Mucosa of descending colon (tissue), 3 donors: ENCODE measurements at regions not wholly inside any gene's neighbourhood (a gene's known extent, or its start where the extent isn't known, plus 50 kb on each side); places are given as distances from the start of the nearest gene placed in this dataset.
"Not testable (repeated sequence)": the region's sequence is repeated elsewhere in the genome, so short reads cannot be mapped to it uniquely, and the experiment has no call there.

ENCODE experiments used
- ATAC-seq: fragments of 200-7000 bp; cut with Tn5 transposase; one replicate; pipeline ENCODE4 v1.9.1; 2020; ENCODE audit warnings: mild to moderate bottlenecking, moderate library complexity
- DNase-seq, 3 donors: peaks; one replicate each; pipeline ENCODE4 v3.0.0-alpha.2; 2020
- H3K36me3 ChIP-seq: fragments of 200-600 bp; one replicate; pipeline ENCODE4 v1.8.0; 2021; ENCODE audit warnings: low read depth, mild to moderate bottlenecking
- H3K4me1 ChIP-seq: fragments of 200-600 bp; one replicate; pipeline ENCODE4 v1.8.0; 2021; ENCODE audit warnings: low read depth, mild to moderate bottlenecking
- H3K4me3 ChIP-seq: fragments of 200-600 bp; one replicate; pipeline ENCODE4 v1.8.0; 2021; ENCODE audit warnings: mild to moderate bottlenecking
- H3K9me3 ChIP-seq: fragments of 200-600 bp; one replicate; pipeline ENCODE4 v1.8.0; 2021; ENCODE audit warnings: mild to moderate bottlenecking
- CTCF ChIP-seq: fragments of 200-600 bp; IDR thresholded peaks from one replicate; pipeline ENCODE4 v1.8.0; 2022; ENCODE audit warnings: antibody characterized with exemption, mild to moderate bottlenecking
- intact Hi-C, 2 donors: fragments of 100-400 bp; cut with DNase I in 1 of 2; cut with micrococcal nuclease in 1 of 2; formaldehyde crosslinking; loops; one replicate each; pipeline versions ENCODE4 v1.11.0 to v1.11.1; 2022; cut with DNase I, micrococcal nuclease
- donor health status: DM: no; HTN: no; CAD: no; lungs with moderate emphysema.
- donor health status: DM: no; HTN: no; CAD: no.
- donor health status: DM: no; HTN: yes; CAD: no.

GRCh38 chr17:45666046-45666600 is 118.0 kb upstream of the CRHR1 start:
- DNase-seq, result no peak
- no peaks in the 10 kb centered on the region for H3K9me3 ChIP-seq
- intact Hi-C loops, result no loop called here
- ATAC-seq, result no peak
- H3K4me3 ChIP-seq, result no peak overlapping the region
- no peaks in the 10 kb centered on the region for H3K36me3 ChIP-seq
- H3K4me1 ChIP-seq, result no peaks in the 10 kb centered on the region
- no peak for TF ChIP-seq CTCF

GRCh38 chr17:45666641-45667040 is 117.5 kb upstream of the CRHR1 start:
- intact Hi-C loops, result no loop called here
- Histone ChIP-seq H3K9me3 (no peaks in the 10 kb centered on the region), H3K36me3 (no peaks in the 10 kb centered on the region), H3K4me1 (no peaks in the 10 kb centered on the region), H3K4me3 (no peak overlapping the region)
- DNase-seq, result no peak
- TF ChIP-seq CTCF, result no peak
- ATAC-seq, result no peak

- intact Hi-C loops, result no loop called here
- Histone ChIP-seq H3K4me1 (no peaks in the 10 kb centered on the region), H3K9me3 (no peaks in the 10 kb centered on the region), H3K36me3 (no peaks in the 10 kb centered on the region), H3K4me3 (no peak overlapping the region)
- TF ChIP-seq CTCF, result no peak
- ATAC-seq (no peak), DNase-seq (no peak)
Measured at GRCh38 chr17:45667591-45668171, 116.4 kb upstream of the CRHR1 start.

GRCh38 chr17:45668316-45668715 is 115.8 kb upstream of the CRHR1 start:
- DNase-seq (no peak), ATAC-seq (no peak)
- TF ChIP-seq CTCF, result no peak
- intact Hi-C loops, result no loop called here
- Histone ChIP-seq H3K4me1 (no peaks in the 10 kb centered on the region), H3K4me3 (no peak overlapping the region), H3K9me3 (no peaks in the 10 kb centered on the region), H3K36me3 (no peaks in the 10 kb centered on the region)

- intact Hi-C loops, result no loop called here
- no peak for TF ChIP-seq CTCF
- no peak overlapping the region for H3K4me3 ChIP-seq
- no peaks in the 10 kb centered on the region for H3K4me1 ChIP-seq
- ATAC-seq (no peak), DNase-seq (no peak)
- H3K36me3 ChIP-seq, result no peaks in the 10 kb centered on the region
- H3K9me3 ChIP-seq, result no peaks in the 10 kb centered on the region
Measured at GRCh38 chr17:45672301-45672700, 111.8 kb upstream of the CRHR1 start.

GRCh38 chr17:45672792-45673191 is 111.3 kb upstream of the CRHR1 start:
- Histone ChIP-seq H3K4me3 (no peak overlapping the region), H3K9me3 (no peaks in the 10 kb centered on the region), H3K4me1 (no peaks in the 10 kb centered on the region), H3K36me3 (no peaks in the 10 kb centered on the region)
- ATAC-seq (no peak), DNase-seq (no peak)
- intact Hi-C loops, result no loop called here
- no peak for TF ChIP-seq CTCF

- ATAC-seq, intact Hi-C loops, H3K9me3 ChIP-seq, DNase-seq, H3K4me1 ChIP-seq, H3K4me3 ChIP-seq, H3K36me3 ChIP-seq: not testable (repeated sequence)
Measured at GRCh38 chr17:45673759-45674158, 110.4 kb upstream of the CRHR1 start.
